ENCODE measurements at regions not wholly inside any gene's neighbourhood (a gene's known extent, or its start where the extent isn't known, plus 50 kb on each side); places are given as distances from the start of the nearest gene placed in this dataset.
"Not testable (repeated sequence)": the region's sequence is repeated elsewhere in the genome, so short reads cannot be mapped to it uniquely, and the experiment has no call there.

DNA sequence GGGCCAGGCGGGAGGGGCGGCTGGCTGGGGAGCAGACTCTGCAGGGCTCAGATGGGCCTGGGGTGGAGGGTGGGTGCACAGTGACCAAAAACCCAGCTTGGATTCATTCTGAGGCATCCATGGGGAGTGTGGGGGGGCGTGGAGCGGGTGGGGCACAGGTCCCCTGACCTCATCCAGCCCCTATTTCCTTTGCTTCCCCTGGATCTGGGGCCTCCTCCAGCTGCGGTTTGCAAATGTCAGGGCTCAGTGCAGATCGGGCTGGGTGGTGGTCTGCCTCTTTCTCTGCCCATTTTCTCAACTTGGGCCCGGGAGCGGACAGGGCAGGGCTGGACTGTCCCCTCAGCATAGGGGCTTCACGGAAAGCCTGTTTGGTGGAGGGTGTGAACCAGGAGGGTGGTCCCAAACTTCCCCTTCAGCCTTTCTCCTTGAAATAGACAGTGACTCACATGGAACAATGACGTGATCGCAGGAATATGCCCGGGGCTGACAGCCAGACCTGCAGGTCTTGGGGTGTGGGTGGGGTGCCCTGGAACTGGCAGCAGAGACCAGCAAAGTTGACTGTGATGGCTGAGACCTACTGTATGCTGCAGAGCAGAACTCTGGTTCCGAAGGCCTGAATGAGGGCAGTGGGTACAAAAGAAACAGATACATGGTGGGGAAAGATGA lies 72.9 kb upstream of the PODXL start:
- DNase-seq = no peak

DNA sequence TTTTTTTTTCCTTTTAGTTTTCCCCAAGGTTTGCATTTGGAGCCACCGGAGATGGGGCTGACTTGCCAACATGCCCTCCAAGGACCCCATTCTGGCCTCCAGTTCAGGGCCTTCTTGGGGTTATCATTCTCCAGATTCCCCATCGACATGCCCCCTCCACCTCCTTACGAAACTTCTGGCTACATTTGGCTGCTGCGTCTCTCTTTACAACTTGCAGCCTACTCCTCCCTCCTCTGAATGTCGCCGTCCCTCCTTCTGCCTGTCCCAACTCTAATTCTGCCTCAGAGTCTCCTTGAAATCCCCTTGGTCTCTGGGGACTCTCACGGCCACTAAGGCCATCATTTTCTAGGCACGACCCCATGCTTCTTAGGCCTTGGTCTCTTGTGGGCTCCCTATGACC lies 72.2 kb upstream of the PODXL start:
- DNase-seq = no peak

- DNase-seq = no peak
Observed at GRCh38 chr7:131627735-131628190, 71.3 kb upstream of the PODXL start.

GRCh38 chr7:131626643-131627042 lies 70.2 kb upstream of the PODXL start:
- DNase-seq = no peak

DNA sequence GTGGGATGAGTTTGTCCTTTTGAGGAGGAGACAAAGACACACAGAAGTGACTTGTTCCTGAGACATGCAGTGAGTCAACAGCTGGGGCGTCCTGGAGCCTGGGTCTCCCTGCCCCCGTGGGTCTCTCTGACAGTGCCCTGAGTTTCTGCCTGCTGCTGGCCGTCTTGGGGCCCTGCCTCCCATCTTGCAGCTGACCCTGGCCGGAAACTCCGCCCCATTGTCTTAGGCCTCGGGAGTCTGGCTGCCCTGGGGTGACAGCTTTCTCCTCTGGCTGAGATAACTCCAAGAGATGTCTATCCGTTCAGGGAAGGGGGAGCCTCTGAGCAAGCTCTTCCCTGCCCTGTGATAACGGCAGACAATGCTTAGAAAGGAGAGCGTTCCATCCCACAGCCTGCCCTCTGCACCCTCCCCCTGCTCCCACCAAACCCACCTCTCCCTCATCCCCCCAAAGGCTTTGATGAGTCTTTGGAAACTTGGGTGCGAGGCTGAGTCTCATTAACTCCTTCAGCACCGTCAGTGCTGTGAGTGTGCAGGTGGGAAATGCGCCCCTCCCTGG lies 69.5 kb upstream of the PODXL start:
- no peak for DNase-seq

- not testable (repeated sequence) for DNase-seq
Observed at GRCh38 chr7:131625345-131625744, 68.9 kb upstream of the PODXL start.

DNA sequence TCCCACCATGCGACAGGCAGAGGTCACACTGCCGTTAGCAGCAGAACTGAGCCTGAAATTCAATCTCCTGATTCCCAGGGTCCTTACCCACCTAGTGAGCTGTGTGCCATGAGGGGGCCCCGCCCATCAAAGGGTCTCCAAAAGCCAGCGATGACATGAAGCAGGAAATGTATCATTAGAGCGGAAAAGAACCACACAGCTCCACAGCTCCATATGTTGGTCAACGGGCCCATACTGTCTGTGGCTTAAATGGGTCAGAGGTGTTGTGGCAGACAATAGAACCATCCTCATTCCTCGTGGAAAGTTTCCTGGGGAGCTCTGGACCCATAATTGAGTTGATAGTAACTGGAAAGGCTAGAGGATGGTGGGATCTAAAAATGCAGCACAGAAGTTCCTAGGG lies 68.1 kb upstream of the PODXL start:
- DNase-seq = no peak

DNA sequence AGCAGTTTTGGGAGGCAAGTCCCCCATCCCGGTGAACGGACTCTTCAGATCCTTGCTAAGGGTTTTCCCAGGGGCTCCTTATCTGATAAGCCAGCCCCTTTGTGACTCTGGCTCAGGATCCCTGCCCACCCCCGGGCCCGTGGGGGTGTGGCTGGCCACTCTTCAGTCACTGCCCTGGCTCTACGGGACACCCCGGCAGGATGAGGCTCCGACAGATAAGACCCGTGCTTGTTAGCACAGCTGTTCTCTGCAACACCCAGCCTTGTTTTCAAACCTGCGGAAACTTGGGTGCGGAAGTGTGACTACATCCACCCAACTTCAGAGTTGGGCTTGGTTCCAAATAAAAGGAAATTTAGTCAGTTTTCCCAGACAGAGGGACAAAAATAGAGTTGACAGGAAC lies 66.7 kb upstream of the PODXL start:
- DNase-seq = no peak

GRCh38 chr7:131621652-131622051 lies 65.2 kb upstream of the PODXL start:
- DNase-seq = no peak

DNA sequence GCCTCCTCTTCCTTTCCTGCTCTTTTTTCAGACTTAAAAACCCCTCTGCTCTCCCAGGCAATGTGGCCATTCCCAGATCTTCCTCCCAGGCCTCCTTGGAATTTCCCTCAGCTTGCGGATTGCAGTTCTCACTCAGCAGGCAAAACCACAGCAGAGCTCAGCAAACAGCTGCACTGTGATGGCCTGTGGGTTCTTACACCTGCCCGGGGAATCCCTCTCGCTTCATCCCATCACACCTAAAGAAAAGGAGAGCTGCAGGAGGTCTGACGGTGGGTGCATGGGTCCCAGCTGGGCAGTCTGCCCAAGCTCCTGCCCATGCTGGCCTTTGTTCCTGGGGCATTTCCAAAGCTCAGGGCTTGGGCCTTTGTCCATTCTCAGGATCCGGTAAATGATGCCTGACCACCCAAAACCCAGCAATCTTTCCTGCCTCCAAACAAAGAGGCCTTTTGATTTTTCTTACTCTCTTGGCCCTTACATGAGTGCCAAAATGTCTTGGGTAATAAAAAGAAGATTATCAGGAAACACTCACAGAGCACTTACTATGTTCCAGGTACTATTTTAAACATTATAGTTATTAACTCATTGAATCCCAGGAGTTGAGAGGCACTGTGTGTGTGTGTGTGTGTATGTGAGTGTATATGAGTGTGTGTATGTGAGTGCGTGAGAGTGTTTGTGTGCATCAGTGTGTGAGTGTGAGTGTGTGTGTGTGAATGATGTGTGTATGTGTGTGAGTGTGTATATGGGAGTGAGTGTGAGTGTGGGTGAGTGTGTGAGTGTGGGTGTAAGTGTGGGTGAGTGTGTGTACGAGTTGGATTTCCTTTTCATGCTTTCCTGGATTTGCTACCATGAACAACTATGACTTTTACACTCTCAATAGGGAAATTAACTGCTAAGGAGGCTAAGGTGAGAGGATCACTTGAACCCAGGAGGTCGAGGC lies 64.5 kb upstream of the PODXL start:
- DNase-seq = no peak

- no peak for DNase-seq
Observed at GRCh38 chr7:131619336-131620305, 63.2 kb upstream of the PODXL start.

- DNase-seq = no peak
Observed at GRCh38 chr7:131618391-131618790, 62.0 kb upstream of the PODXL start.

DNA sequence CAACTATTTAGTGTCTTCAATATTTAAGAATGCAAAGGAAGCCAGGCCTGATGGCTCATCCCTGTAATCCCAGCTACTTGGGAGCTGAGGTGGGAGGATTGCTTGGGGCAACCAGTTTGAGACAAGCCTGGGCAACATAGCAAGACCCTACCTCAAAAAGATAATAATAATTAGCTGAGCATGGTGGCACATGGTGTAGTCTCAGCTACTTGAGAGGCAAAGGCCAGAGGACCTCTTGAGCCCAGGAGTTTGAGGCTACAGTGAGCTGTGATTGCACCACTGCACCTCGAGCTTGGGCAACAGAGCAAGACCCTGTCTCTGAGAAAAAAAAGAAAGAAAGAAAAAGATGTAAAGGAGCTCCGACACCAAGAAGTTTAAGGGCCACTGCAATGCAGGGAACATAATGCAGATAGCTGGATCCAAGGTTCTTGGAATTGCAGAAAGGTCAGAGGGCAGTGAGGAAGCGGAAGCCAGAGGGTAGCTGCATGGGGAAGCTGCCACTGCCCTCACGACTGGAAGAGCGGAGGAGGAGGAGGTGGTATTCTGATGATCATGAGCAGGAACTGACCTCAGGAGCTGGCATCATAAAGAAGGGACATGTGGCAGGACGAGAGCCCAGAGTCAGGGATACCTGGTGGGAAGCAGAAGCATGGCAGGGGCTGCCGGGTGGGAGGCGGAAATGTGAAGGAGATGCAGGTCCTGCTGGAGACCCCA lies 60.2 kb upstream of the PODXL start:
- DNase-seq = no peak

DNA sequence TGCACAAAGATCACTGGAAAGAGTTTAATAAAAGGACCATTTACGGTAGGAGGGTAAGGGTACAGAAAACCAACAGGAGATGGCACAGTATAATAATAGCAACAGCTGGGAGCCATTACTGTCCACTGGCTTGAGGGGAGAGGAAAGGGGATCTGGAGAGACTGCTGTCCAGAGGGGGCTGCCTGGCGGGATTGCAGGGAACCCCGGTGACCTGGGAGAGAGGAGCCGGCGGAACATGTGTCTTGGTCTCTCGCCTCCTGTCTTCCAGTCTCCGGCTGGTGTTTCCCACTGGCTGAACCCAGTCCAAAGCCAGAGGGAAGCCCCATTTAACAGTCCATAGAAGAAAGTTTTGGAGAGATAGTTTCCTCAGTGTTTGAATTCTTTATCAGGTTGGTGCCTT lies 57.5 kb upstream of the PODXL start:
- DNase-seq = no peak

DNA sequence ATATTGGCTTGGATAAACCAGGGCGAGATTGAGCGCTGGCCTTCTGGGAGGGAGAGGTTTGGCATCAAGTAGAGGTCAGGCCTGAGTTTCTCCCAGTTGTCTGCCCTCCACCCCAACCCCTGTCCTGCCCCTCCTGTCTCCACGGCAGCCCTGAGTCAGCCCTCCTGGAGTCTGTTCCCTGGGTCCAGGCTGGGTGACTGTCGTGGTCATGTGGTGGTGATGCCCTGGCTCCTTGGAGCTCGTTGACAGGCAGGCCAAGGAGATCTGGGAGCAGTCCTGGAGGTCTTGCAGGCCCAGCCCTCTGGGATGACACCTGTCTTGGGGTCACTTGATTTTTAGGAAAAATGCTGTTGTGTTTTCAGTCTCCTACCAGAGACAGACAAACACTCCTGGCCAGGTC lies 53.6 kb upstream of the PODXL start:
- DNase-seq = no peak

- DNase-seq = no peak
Observed at GRCh38 chr7:131608116-131608500, 51.7 kb upstream of the PODXL start.

DNA sequence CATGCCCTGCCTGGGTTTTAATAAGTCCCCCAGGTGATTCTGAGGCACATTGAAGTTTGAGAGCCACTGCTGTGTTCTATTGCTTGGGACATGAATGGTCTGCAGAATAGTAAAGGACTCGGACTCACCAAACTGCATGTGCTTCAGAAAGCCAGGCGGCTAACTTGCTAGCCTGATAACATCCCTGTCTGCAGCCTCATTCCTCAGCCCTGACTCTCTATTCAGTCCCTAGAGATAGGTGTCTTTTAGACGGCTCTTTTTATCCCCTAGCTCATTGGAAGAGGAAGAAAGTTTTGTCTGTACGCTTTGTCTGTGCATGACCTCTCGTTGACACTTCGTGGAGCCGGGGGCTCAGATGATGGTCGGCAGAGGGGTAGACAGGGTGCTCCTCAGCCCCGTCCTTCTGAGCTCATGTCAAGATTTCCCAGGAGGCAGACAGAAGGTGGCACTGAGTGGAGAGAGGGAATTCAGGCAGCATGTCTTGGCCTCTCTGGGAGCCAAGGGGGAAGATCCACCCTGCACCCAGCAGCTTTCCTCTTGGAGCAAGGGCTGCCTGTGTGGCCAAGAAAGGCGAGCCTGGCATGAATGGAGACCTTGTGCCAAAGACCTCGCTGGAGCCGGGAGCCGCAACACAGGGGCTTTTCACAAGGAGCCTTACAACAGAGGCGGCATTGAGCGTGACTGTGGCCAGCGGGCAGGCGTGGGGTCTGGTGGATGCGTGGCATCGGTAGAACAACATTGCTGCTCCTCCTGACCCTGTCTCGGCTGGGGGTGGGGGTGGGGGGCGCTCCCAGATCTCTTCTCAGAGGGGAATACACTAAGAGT lies 51.1 kb upstream of the PODXL start:
- DNase-seq = no peak

DNA sequence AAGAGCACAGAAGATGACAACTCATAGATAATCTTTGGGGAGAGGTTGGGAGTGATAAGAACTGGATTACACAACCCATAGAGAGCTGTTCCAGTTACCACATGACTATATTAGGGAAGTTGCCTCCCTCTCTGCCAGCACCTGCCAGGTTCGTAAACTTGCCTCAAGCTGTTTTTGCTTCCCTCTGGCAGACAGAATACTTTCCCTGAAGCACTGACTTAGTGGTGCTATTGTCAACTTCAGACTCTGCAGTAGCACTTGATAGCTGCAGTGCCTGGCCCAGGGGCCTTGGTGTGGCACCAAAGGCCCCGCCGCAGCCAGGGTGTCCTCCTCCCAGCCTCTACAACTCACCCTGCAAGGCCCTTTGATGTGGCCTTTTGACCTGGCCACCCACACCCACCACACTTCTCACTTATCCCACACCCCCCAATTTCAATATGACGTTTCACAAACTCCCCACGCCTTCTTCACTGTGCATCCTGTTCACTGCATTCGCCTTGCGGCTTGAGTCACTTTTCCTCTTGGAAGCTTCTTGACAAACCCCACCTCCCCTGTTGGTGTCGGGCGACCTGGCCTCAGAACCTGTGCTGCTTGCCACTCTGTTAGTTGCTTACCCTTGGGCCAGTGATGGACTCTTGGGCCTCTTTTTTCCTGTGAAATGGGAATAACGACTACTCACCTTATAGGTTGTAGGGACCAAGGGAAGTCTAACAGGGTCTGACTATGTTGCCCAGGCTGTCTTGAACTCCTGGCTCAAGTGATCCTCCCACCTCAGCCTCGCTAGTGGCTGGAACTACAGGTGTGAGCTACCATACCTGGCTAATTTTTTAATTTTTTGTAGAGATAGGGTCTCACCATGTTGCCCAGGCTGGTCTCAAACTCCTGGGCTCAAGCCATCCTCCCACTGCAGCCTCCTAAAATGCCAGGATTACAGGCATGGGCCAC lies 50.2 kb upstream of the PODXL start:
- DNase-seq = no peak
